Small intestine (tissue), 7 donors: ENCODE measurements at regions not wholly inside any gene's neighbourhood (a gene's known extent, or its start where the extent isn't known, plus 50 kb on each side); places are given as distances from the start of the nearest gene placed in this dataset.

Experiments used
- DNase-seq, 2 donors: peaks; one replicate each; pipeline versions ENCODE4 v3.0.0 to v3.0.0-alpha.2; 2013
- FAIRE-seq: peaks from 2 replicates; lab custom pipeline; 2012; peaks lifted over from hg19 to GRCh38; lab: Jason Lieb, UNC
- H3K27ac ChIP-seq, 3 donors: one replicate each; pipeline ENCODE4 v1.5.1; 2013; ENCODE audit warnings: low read length in 2 of 3, mild to moderate bottlenecking in 2 of 3, control low read depth in 1 of 3, inconsistent platforms in 1 of 3, low read depth in 1 of 3, moderate library complexity in 1 of 3
- H3K27me3 ChIP-seq, 3 donors: one replicate each; pipeline ENCODE4 v1.6.1; 2013; ENCODE audit warnings: low read length in 3 of 3, inconsistent platforms in 1 of 3; ENCODE audit not compliant: control insufficient read depth in 3 of 3, insufficient read depth in 3 of 3
- H3K36me3 ChIP-seq, 3 donors: one replicate each; pipeline ENCODE4 v1.6.1; 2013; ENCODE audit warnings: low read length in 3 of 3, inconsistent platforms in 1 of 3, low read depth in 1 of 3, mild to moderate bottlenecking in 1 of 3, moderate library complexity in 1 of 3; ENCODE audit not compliant: control insufficient read depth in 3 of 3, insufficient read depth in 2 of 3
- H3K4me1 ChIP-seq, 3 donors: one replicate each; pipeline ENCODE4 v1.6.1; 2013; ENCODE audit warnings: low read length in 2 of 3, inconsistent platforms in 1 of 3, low read depth in 1 of 3, mild to moderate bottlenecking in 1 of 3, moderate library complexity in 1 of 3; ENCODE audit not compliant: control insufficient read depth in 3 of 3, insufficient read depth in 2 of 3
- H3K4me3 ChIP-seq, 3 donors: one replicate each; pipeline ENCODE4 v1.5.1; 2013; ENCODE audit warnings: low read length in 3 of 3, control low read depth in 1 of 3, inconsistent platforms in 1 of 3, low read depth in 1 of 3, mild to moderate bottlenecking in 1 of 3, moderate library complexity in 1 of 3
- H3K9me3 ChIP-seq, 2 donors: one replicate each; pipeline ENCODE4 v1.6.1; 2013; ENCODE audit warnings: low read depth in 1 of 2, low read length in 1 of 2; ENCODE audit not compliant: control insufficient read depth in 2 of 2, insufficient read depth in 1 of 2
- WGBS, 3 donors: extraction: QIAGEN DNeasy Blood & Tissue Kit; methylation state at CpG; one replicate each; pipeline ENCODE4 v1.1.7; 2013; 5-methylcytosine and 5-hydroxymethylcytosine counted together
- donor health status: healthy with polysubstance abuse.
- donor health status: control.
- donor health status: control.
- donor health status: Bipolar disorder and iron deficiency.
- donor health status: healthy.

DNA sequence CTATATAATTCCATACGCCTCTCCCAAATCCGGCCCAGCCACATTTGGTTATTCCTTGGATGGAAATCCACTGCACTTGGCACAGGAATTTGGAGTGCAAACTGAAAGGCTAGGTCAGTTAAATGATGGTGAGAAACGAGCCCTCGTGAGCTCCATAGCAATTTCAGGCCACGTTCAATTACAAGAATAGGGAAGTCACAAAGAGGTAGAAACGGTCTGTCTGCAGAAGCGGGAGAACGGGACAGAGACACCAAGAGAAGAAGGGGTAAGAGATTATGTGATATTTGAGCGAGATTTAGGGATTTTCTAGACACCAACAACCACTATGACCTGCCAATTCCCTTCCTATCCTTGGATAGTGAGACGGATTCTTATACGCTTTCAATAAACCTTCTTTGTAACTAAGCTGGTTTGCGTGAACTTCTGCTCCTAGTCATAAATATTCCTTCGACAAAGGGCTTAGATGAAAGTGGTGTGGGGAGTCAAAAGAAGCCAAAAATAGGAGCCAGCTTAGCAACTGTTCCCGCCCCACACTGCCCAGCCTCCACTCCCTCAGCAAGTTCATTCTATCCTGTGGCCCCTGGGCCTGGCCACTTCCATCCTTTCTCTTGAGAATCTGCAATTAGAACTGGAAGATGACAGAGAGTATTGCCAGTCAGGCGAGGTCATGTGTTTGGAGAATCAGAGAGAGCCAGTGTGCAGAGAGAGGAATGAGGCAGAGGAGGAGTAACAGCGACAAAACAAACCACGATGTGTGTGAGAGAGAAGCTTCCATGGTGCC, 118.4 kb downstream of the ZNF608 start:
- peak in 1 of 2 donors; percentile 24 for DNase-seq
- Histone ChIP-seq H3K4me3 (no peak overlapping the region), H3K4me1 (peaks cover 0 to 38% (median 0%) of the 10 kb centered on the region in 3 donors), H3K27me3 (no peaks in the 10 kb centered on the region), H3K9me3 (no peaks in the 10 kb centered on the region), H3K27ac (peak overlapping the region in 1 of 3 donors; percentile 93), H3K36me3 (peaks cover 0 to 10% (median 0%) of the 10 kb centered on the region in 3 donors)
- WGBS, 3 donors = 82 to 89% (median 82%) methylated on average over 17 of the region's 17 CpGs
- FAIRE-seq = no peak

DNA sequence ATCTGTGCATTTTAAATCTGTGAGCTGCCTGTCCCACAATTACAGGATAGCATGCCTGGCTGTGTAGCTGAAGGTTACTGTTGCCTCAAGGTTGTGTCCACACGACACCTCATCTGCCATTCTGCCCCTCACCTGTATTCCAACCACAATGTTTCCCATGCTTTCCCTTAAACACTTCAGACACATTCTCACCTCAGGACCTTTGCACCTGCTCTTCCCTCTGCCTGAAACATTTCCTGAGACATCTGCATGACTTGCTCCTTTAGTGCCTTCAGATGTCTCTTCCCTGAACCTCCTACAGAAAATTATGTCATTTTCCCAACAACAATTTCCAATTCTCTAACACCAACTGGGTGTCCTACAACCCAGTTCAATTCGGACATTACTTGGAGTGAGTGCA, 120.4 kb downstream of the ZNF608 start:
- H3K27me3 ChIP-seq = no peaks in the 10 kb centered on the region
- H3K4me1 ChIP-seq = peaks cover 0 to 25% (median 0%) of the 10 kb centered on the region in 3 donors
- H3K4me3 ChIP-seq = no peak overlapping the region
- no peak overlapping the region for H3K27ac ChIP-seq
- 92 to 96% (median 95%) methylated on average over 2 of the region's 2 CpGs for WGBS, 3 donors
- DNase-seq (no peak), FAIRE-seq (no peak)
- H3K36me3 ChIP-seq = peaks cover 0 to 6% (median 0%) of the 10 kb centered on the region in 3 donors
- H3K9me3 ChIP-seq = no peaks in the 10 kb centered on the region

DNA sequence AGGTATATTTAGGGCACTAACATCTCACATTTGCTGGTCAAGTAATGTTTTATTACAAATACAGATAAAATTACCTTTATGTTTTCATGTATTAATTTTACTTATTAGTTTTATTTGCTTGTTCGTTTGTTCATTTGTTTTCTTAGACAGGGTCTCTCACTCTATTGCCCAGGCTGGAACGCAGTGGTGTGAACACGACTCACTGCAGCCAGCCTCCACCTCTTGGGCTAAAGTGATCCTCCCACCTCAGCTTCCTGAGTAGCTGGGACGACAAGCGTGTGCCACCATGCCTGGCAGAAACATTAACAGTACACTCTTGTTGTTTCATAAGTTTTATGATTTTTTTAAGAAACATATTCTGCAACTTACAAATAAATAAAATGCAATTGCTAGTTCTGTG, 123.2 kb downstream of the ZNF608 start:
- no peaks in the 10 kb centered on the region for H3K27me3 ChIP-seq
- H3K9me3 ChIP-seq = no peaks in the 10 kb centered on the region
- FAIRE-seq (no peak), DNase-seq (no peak)
- H3K36me3 ChIP-seq = no peaks in the 10 kb centered on the region
- WGBS, 3 donors = 81 to 91% (median 85%) methylated on average over 5 of the region's 5 CpGs
- no peak overlapping the region for H3K27ac ChIP-seq
- peaks cover 0 to 3% (median 0%) of the 10 kb centered on the region in 3 donors for H3K4me1 ChIP-seq
- H3K4me3 ChIP-seq = no peak overlapping the region

DNA sequence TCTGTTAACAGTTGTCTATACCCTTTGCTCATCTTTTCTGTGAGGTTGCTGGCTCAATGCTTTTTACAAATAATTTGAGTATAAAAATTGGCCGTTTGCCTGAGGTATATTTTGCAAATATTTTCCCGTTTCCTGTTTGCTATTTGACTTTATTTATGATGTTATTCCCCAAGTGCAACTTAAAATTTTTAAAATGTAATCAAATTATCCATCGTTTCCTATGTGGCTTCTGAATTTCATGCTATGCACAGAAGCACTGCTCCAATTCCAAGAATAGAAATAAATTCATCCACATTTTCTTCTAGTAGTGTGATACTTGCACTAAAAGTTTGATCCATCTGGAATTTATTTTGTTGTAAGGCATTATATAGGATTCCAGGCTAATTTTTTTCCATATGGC, 123.6 kb downstream of the ZNF608 start:
- FAIRE-seq = no peak
- H3K4me3 ChIP-seq = no peak overlapping the region
- no peak for DNase-seq
- no peaks in the 10 kb centered on the region for H3K27me3 ChIP-seq
- no peaks in the 10 kb centered on the region for H3K9me3 ChIP-seq
- no peaks in the 10 kb centered on the region for H3K36me3 ChIP-seq
- H3K4me1 ChIP-seq = no peaks in the 10 kb centered on the region
- H3K27ac ChIP-seq = no peak overlapping the region
- 57 to 81% (median 63%) methylated on average over 3 of the region's 3 CpGs for WGBS, 3 donors

DNA sequence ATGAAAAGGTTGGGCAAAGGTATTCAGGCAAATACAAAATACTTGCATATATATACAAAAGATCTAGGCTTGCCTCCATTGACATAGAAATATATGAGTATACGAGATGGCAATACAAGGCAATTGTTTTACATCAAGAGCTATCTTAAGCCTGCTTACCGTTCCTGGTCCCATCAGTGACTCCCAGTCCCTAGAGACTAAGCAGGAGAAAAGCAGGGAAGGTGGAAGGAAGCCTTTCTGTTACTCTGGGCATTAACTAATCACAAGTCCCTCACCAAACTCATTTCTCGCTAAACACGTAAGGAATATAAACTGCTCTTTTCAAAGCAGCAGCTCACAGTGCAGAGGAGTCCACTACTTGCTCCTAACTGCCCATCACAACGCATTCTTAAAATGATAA, 125.2 kb downstream of the ZNF608 start:
- WGBS, 3 donors = 86 to 90% (median 88%) methylated on average over 5 of the region's 5 CpGs
- DNase-seq = no peak
- Histone ChIP-seq H3K9me3 (no peaks in the 10 kb centered on the region), H3K27ac (no peak overlapping the region), H3K4me3 (no peak overlapping the region), H3K27me3 (no peaks in the 10 kb centered on the region), H3K36me3 (no peaks in the 10 kb centered on the region), H3K4me1 (no peaks in the 10 kb centered on the region)
- FAIRE-seq = no peak

DNA sequence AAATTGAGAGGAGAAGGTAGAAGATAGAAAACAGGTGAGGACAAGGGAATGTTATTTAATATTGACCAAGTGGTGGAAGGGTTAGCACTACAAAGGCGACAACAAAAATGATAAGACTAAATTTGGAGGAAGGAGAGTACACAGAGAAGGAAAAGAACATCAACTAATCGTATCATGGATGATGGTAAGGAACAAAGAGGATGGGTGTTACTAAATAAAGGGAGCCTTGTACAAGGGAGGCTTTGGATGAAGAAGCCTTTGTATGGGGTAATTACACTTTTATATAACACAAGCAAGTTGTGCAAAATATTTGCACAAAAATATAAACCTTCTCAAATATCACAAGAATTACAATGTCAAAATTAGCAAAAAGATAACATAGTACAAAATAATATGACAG, 125.7 kb downstream of the ZNF608 start:
- WGBS, 3 donors = 88 to 96% (median 93%) methylated on average over 2 of the region's 2 CpGs
- DNase-seq = no peak
- Histone ChIP-seq H3K4me1 (no peaks in the 10 kb centered on the region), H3K27me3 (no peaks in the 10 kb centered on the region), H3K27ac (no peak overlapping the region), H3K9me3 (no peaks in the 10 kb centered on the region), H3K36me3 (no peaks in the 10 kb centered on the region), H3K4me3 (no peak overlapping the region)
- no peak for FAIRE-seq

DNA sequence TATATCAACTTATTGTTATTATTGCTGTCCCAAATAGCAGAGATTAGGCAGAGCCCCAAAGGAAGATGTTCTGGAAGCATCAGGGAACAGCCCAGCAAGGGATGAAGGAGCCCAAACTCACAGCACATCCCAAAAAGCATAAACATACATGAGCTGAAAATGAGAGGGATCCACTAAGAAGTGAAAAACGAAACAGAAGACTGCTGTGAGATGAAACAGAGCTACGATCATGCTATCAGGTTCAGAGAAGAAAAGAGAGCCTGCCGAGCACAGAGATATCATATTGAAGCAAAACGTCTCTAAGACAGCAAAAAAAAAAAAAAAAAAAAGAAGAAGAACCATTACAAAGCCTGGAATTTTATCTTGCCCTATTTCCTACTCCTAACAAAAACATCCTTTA, 127.3 kb downstream of the ZNF608 start:
- Histone ChIP-seq H3K36me3 (no peaks in the 10 kb centered on the region), H3K9me3 (no peaks in the 10 kb centered on the region), H3K27ac (no peak overlapping the region), H3K27me3 (no peaks in the 10 kb centered on the region), H3K4me1 (no peaks in the 10 kb centered on the region), H3K4me3 (no peak overlapping the region)
- WGBS, 3 donors = 70 to 87% (median 71%) methylated on average over 4 of the region's 4 CpGs
- DNase-seq = no peak
- FAIRE-seq = no peak

DNA sequence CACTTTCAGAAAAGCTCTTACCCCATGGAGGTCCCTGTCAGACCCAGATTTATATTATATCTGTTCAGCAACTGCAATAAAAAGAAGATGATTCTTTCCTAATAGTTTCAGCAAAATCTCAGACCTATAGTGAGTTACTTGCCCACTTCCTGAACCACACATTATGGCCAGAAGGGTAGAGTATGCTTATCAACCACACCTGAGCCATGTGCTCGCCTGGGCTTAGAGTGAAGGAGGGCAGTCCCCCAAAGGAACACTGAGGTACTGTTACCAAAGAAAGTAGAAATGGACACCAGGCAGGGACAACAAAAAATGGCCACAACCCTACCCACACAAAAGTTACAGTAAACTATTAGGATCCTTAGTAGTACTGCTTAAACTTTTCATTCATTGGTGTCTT, 128.7 kb downstream of the ZNF608 start:
- no peak overlapping the region for H3K4me3 ChIP-seq
- H3K27me3 ChIP-seq = no peaks in the 10 kb centered on the region
- H3K9me3 ChIP-seq = no peaks in the 10 kb centered on the region
- H3K36me3 ChIP-seq = no peaks in the 10 kb centered on the region
- 80 to 85% (median 84%) methylated on average over 1 of the region's 1 CpG for WGBS, 3 donors
- DNase-seq (no peak), FAIRE-seq (no peak)
- H3K27ac ChIP-seq = no peak overlapping the region
- no peaks in the 10 kb centered on the region for H3K4me1 ChIP-seq
